Endothelial cell of umbilical vein (primary cell): ENCODE measurements at regions not wholly inside any gene's neighbourhood (a gene's known extent, or its start where the extent isn't known, plus 50 kb on each side); places are given as distances from the start of the nearest gene placed in this dataset.

Experiments
- BruUV-seq: library from RNA; stranded (reverse); fragments of 400-500 nt; replicated peaks from 2 replicates; lab custom pipeline; 2021; lab: Mats Ljungman, UMichigan
- CTCF ChIA-PET: fragments of 300-600, 350-600 bp; sonication (Branson Sonifier 250); formaldehyde crosslinking; loops from one replicate; lab custom pipeline; 2021; ENCODE audit warnings: antibody characterized with exemption, inconsistent platforms; lab: Charles Lee
- POLR2A ChIA-PET: fragments of 300-600, 350-600 bp; sonication (Branson Sonifier 250); formaldehyde crosslinking; loops from one replicate; lab custom pipeline; 2021; ENCODE audit warnings: antibody characterized with exemption, inconsistent platforms; lab: Charles Lee
- DNase-seq: peaks from one replicate; pipeline ENCODE4 v3.0.0-alpha.2; 2011; ENCODE audit warnings: low read depth, low spot score
- FAIRE-seq: peaks from 2 replicates; lab custom pipeline; 2011; peaks lifted over from hg19 to GRCh38; lab: Jason Lieb, UNC
- H2AFZ ChIP-seq: 2 replicates; pipeline ENCODE4 v1.6.0; 2012; ENCODE audit warnings: low read depth, low read length, control low read depth, inconsistent platforms
- H3K27ac ChIP-seq: 2 replicates; pipeline ENCODE4 v1.5.1; 2011; ENCODE audit warnings: low read depth, mild to moderate bottlenecking, control low read depth, low read length, moderate library complexity; ENCODE audit not compliant: insufficient read depth
- H3K27me3 ChIP-seq, 2 experiments: 2 replicates each; pipeline versions ENCODE4 v1.6.0 to v1.6.1; 2011; ENCODE audit warnings: low read length in 2 of 2, mixed read lengths in 1 of 2; ENCODE audit not compliant: control insufficient read depth in 2 of 2, insufficient read depth in 2 of 2
- H3K36me3 ChIP-seq, 2 experiments: 2 replicates in 1 of 2; 3 replicates in 1 of 2; pipeline ENCODE4 v1.5.1; 2011; ENCODE audit warnings: low read length in 2 of 2, mild to moderate bottlenecking in 1 of 2, moderate library complexity in 1 of 2; ENCODE audit not compliant: control insufficient read depth in 2 of 2, insufficient read depth in 2 of 2; ENCODE audit errors: extremely low read depth in 1 of 2
- H3K4me1 ChIP-seq: 3 replicates; pipeline ENCODE4 v1.5.1; 2011; ENCODE audit warnings: mild to moderate bottlenecking, low read length; ENCODE audit not compliant: control insufficient read depth, insufficient read depth; ENCODE audit errors: extremely low read depth
- H3K4me2 ChIP-seq: 2 replicates; pipeline ENCODE4 v1.6.1; 2011; ENCODE audit warnings: low read length, control low read depth, mixed read lengths; ENCODE audit not compliant: insufficient read depth
- H3K4me3 ChIP-seq, 3 experiments: fragments of 200-600 bp in 1 of 3; sonication (generic), shearing (Covaris generic) in 1 of 3; replicated peaks in 1 of 3; 2 replicates each; pipeline ENCODE4 v1.5.1; 2011 to 2016; ENCODE audit warnings: control low read depth in 3 of 3, low read length in 3 of 3, mild to moderate bottlenecking in 2 of 3, inconsistent platforms in 1 of 3, low read depth in 1 of 3, moderate library complexity in 1 of 3; ENCODE audit not compliant: insufficient read depth in 1 of 3
- H3K79me2 ChIP-seq: 2 replicates; pipeline ENCODE4 v1.6.0; 2012; ENCODE audit warnings: low read length, inconsistent platforms; ENCODE audit not compliant: control insufficient read depth, insufficient read depth
- H3K9ac ChIP-seq: replicated peaks from 2 replicates; pipeline ENCODE3; 2011; ENCODE audit warnings: low read length, control low read depth; ENCODE audit not compliant: insufficient read depth; ENCODE audit errors: extremely low read depth
- H3K9me1 ChIP-seq: replicated peaks from 3 replicates; pipeline ENCODE4 v1.6.0; 2011; ENCODE audit warnings: mild to moderate bottlenecking, low read length; ENCODE audit not compliant: control insufficient read depth, insufficient read depth; ENCODE audit errors: extremely low read depth
- H3K9me3 ChIP-seq: replicated peaks from 2 replicates; pipeline ENCODE4 v1.5.1; 2012; ENCODE audit warnings: low read length, inconsistent platforms; ENCODE audit not compliant: control insufficient read depth, insufficient read depth
- H4K20me1 ChIP-seq: replicated peaks from 2 replicates; pipeline ENCODE3; 2011; ENCODE audit warnings: mild to moderate bottlenecking, low read length; ENCODE audit not compliant: control insufficient read depth, insufficient read depth; ENCODE audit errors: extremely low read depth
- EZH2 ChIP-seq: IDR thresholded peaks from 2 replicates; pipeline ENCODE4 v1.6.1; 2012; ENCODE audit warnings: borderline replicate concordance, low read depth, mild to moderate bottlenecking, moderate library complexity, low read length, inconsistent platforms; ENCODE audit not compliant: severe bottlenecking
- FOS ChIP-seq: IDR thresholded peaks from 2 replicates; pipeline ENCODE4 v1.6.1; 2011; ENCODE audit warnings: mild to moderate bottlenecking, low read length, moderate library complexity, borderline replicate concordance; ENCODE audit not compliant: insufficient read depth
- GATA2 ChIP-seq: IDR thresholded peaks from 2 replicates; pipeline ENCODE4 v1.7.0; 2011; ENCODE audit warnings: low read depth, mild to moderate bottlenecking, moderate library complexity, mixed read lengths, low read length; ENCODE audit not compliant: insufficient read length, insufficient read depth
- JUN ChIP-seq: IDR thresholded peaks from 2 replicates; pipeline ENCODE4 v1.6.1; 2011; ENCODE audit warnings: borderline replicate concordance, low read depth; ENCODE audit not compliant: insufficient read length, insufficient read depth
- MYC ChIP-seq: IDR thresholded peaks from one replicate; pipeline ENCODE4 v1.6.1; 2011; ENCODE audit warnings: mild to moderate bottlenecking, low read depth, low read length
- POLR2A ChIP-seq: IDR thresholded peaks from 2 replicates; pipeline ENCODE4 v1.6.1; 2012; ENCODE audit warnings: low read depth, mild to moderate bottlenecking, control low read depth, low read length
- POLR2AphosphoS5 ChIP-seq: IDR thresholded peaks from 2 replicates; pipeline ENCODE4 v1.6.1; 2012; ENCODE audit warnings: low read depth, mild to moderate bottlenecking, control low read depth, low read length, moderate library complexity; ENCODE audit not compliant: insufficient read depth
- dilution Hi-C: fragments of 300-500 bp; cut with MboI; formaldehyde crosslinking; loops from one replicate; pipeline ENCODE4 v1.15.0; 2019; ENCODE audit warnings: low sequenced_read_pairs; ENCODE audit not compliant: extremely low pct_ligation_motif_present
- intact Hi-C: fragments of 100-400 bp; cut with micrococcal nuclease; formaldehyde crosslinking; loops from one replicate; pipeline ENCODE4 v1.10.0; 2022
- TF ChIP-seq, protein P1 (sequence below), 2 donors: IDR thresholded peaks; 1 replicate in 1 of 2; 2 replicates in 1 of 2; pipeline ENCODE4 v1.5.1; 2011; ENCODE audit warnings: low read length in 2 of 2, mild to moderate bottlenecking in 2 of 2, moderate library complexity in 2 of 2, control low read depth in 1 of 2, inconsistent platforms in 1 of 2, low read depth in 1 of 2; ENCODE audit not compliant: insufficient read depth in 1 of 2; ENCODE audit errors: extremely low read depth in 1 of 2
- TF ChIP-seq, protein P2 (sequence below): IDR thresholded peaks from 2 replicates; pipeline ENCODE4 v1.6.1; 2011; ENCODE audit not compliant: insufficient read depth, insufficient read length

GRCh38 chr13:60794751-60795150 lies 397.7 kb downstream of the TDRD3 start:
- H3K79me2 ChIP-seq: no peaks in the 10 kb centered on the region
- H3K36me3 ChIP-seq: no peaks in the 10 kb centered on the region
- no TSS peak for BruUV-seq
- no peaks in the 10 kb centered on the region for H3K9me3 ChIP-seq
- FAIRE-seq (no peak), DNase-seq (no peak)
- CTCF ChIA-PET: no interaction called here
- dilution Hi-C loops (no loop called here), intact Hi-C loops (no loop called here)
- no peak overlapping the region for H3K4me3 ChIP-seq
- no peaks in the 10 kb centered on the region for H3K27me3 ChIP-seq
- H3K27ac ChIP-seq: no peak overlapping the region
- H3K4me1 ChIP-seq: no peaks in the 10 kb centered on the region
- H4K20me1 ChIP-seq: no peaks in the 10 kb centered on the region
- no peak overlapping the region for H2AFZ ChIP-seq
- H3K4me2 ChIP-seq: no peak overlapping the region
- H3K9ac ChIP-seq: no peak overlapping the region
- H3K9me1 ChIP-seq: no peaks in the 10 kb centered on the region
- TF ChIP-seq POLR2A (no peak), GATA2 (no peak), MYC (no peak), POLR2AphosphoS5 (no peak), EZH2 (no peak), JUN (no peak), FOS (no peak)
- TF ChIP-seq, protein P1, sequence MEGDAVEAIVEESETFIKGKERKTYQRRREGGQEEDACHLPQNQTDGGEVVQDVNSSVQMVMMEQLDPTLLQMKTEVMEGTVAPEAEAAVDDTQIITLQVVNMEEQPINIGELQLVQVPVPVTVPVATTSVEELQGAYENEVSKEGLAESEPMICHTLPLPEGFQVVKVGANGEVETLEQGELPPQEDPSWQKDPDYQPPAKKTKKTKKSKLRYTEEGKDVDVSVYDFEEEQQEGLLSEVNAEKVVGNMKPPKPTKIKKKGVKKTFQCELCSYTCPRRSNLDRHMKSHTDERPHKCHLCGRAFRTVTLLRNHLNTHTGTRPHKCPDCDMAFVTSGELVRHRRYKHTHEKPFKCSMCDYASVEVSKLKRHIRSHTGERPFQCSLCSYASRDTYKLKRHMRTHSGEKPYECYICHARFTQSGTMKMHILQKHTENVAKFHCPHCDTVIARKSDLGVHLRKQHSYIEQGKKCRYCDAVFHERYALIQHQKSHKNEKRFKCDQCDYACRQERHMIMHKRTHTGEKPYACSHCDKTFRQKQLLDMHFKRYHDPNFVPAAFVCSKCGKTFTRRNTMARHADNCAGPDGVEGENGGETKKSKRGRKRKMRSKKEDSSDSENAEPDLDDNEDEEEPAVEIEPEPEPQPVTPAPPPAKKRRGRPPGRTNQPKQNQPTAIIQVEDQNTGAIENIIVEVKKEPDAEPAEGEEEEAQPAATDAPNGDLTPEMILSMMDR (IDR thresholded peaks at IDR 0.05; ENCODE audit: extremely low read depth in 1 of 2, insufficient read depth in 1 of 2, low read depth in 1 of 2, low read length in 2 of 2): no peak
- TF ChIP-seq, protein P2, sequence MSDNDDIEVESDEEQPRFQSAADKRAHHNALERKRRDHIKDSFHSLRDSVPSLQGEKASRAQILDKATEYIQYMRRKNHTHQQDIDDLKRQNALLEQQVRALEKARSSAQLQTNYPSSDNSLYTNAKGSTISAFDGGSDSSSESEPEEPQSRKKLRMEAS: no peak
- POLR2A ChIA-PET: no interaction called here
